GM19467 (cell line): ENCODE measurements at regions not wholly inside any gene's neighbourhood (a gene's known extent, or its start where the extent isn't known, plus 50 kb on each side); places are given as distances from the start of the nearest gene placed in this dataset.
"Not testable (repeated sequence)": the region's sequence is repeated elsewhere in the genome, so short reads cannot be mapped to it uniquely, and the experiment has no call there.

Experiments used
- ATAC-seq: cut with Tn5 transposase; IDR thresholded peaks from one replicate; pipeline ENCODE4 v1.9.1; 2021; ENCODE audit warnings: mild to moderate bottlenecking, moderate library complexity; ENCODE audit not compliant: unreplicated experiment

DNA sequence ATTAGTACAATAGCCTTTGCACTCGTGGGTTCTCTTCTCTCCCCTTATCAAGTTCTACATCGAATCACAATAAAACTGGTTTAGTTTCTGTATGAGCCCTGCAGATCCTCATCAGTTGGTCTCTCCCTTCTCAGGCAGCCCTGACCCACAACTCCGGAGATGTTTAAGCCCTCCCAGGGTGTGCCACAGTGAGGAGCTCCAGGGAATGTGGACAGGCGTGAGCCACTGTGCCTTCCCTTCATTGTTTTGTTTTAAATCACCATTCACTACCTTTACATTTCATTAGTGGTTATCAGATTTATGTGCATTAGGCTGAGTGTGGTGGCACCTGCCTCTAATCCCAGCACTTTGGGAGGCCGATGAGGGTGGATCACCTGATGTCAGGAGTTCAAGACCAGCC, 133.2 kb downstream of the LARP7 start:
- ATAC-seq, result no peak

- ATAC-seq, result no peak
These were observed 138.9 kb downstream of the LARP7 start for GRCh38 chr4:112775801-112776200.

DNA sequence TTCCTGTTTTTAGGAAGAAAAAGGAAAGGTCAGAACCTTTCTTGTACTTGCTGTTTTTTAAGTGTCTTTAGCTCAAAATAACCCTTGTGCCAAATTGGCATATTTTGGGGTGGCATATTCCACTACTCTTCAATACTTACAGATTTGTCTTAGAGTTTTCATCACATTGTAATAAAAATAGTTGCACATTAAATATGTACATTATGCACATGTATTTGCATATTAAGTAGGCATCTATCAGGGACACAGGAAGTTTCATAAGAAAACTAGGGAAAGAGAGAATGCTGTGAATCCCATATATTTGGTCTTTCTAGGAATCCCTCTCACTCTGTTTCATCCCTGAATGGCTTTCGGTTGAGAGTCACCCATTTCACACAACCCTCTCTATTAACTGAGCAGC, 139.6 kb downstream of the LARP7 start:
- ATAC-seq, result no peak

- no peak for ATAC-seq
These were observed 141.6 kb downstream of the LARP7 start for GRCh38 chr4:112778520-112778919.

DNA sequence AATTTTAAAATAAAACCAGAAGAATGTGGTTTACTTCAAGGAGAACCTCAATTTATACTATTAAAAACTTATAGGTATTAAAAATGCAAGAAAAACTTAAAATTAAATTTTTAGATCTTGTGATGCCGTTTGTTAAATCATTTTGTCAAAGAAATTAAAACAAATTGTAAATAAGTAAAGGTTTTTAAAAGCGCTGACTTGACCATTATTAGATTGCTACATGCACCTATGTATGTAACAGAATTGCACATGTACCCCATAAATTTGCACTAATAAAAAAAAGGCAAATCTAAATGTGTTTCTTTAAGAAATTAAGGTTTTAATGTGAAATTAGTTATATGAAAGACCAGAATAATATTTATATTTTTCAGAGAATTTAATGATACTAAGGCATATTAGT, 156.1 kb downstream of the LARP7 start:
- no peak for ATAC-seq

- ATAC-seq, result no peak
These were observed 163.1 kb downstream of the LARP7 start for GRCh38 chr4:112800001-112800400.

DNA sequence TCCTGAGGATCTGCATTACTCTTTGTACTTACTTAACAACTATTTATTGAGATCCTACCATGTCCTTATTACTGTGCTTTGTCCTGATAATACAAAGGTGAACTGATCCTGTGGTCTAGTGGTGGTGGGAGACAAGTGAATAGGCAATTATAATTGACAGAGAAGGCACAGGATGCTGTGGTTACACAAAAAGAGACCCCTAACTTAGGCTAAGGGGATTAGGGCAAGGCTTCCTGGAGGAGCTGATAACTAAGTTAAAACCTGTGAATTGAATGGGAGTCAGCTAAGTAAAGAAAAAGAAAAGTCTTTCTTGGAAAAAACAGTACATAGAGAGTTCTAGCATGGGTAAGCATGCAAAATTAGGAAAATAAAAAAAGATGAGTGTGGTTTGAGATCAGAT, 164.4 kb downstream of the LARP7 start:
- ATAC-seq, result no peak

GRCh38 chr4:112802780-112803179, 165.8 kb downstream of the LARP7 start:
- no peak for ATAC-seq

- ATAC-seq, result no peak
These were observed 170.1 kb downstream of the LARP7 start for GRCh38 chr4:112807083-112807482.

DNA sequence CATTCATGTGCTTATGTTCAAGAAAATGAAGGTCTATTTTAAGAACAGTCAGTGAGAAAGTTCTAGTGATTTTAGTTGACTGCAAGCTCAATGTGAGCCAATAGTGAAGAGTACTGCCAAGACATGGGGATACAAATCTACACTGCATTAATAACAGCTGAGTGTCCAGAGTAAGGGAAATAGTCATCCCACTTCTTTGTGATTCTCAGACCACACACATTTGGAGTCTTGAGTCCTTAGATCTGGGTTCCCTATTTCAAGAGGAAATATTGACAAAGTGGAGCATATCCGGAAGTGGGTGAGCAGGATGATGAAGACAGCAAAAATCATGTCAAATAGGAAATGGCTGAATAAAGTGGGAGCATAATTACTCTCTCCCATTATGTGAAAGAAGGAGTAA, 171.1 kb downstream of the LARP7 start:
- ATAC-seq, result no peak

DNA sequence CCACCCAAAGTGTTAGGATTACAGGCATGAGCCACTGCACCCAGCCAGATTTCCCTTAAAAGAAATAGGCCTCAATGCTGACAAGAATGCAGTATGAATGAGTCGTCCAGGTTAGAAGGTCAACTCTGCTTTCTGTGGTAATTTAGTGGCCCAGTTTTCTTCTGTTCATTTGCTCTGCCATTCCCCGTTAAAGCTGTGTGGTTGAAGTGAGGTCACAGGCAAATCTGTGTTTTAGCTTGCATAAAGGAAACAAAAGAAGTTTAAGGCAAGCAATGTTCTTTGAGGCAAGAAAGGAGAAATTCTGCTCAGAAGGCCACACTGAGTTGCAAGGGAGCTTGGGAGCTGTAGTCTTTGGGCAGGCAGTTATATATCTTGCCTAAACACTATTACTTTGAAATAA, 176.8 kb downstream of the LARP7 start:
- ATAC-seq, result no peak

GRCh38 chr4:112817933-112818593, 181.1 kb downstream of the LARP7 start:
- ATAC-seq, result peak; percentile 94

DNA sequence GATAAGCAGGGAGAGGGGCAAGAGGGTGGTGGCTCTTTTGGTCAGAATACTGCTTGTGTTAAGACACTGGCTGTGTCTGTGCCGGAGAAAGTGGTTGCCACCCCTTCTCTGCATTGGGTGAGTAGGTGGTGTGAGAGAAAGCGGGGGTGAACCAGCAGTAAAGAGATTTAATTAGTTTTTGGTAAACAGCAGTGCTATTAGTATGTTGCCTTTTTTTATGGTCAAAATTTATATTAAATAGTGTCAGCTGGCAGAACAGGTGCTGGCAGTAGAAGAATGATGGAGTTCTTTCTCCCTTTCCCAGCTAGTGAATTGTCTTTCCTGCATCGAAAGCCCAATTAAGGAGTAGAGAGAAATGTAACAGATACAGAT, 181.6 kb downstream of the LARP7 start:
- peak; percentile 30 for ATAC-seq

DNA sequence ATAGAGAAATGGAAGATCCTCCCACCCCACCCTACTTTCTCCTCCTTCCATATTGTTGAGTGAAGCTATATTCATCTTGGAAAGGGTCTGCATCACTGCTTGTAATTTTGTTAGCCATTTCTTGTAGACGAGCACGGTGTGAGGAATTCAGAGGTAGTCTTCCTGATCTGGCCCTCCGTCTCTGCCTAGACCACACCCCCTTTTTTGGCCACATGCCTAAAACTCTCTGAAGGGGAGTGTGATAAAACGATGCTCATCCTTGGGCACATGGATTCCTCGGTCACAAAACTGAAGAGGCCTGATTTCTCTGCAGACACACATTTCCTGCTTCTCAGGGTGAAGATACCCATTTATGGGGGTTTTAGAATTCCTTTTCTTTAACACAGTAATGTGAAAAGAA, 182.8 kb downstream of the LARP7 start:
- no peak for ATAC-seq

DNA sequence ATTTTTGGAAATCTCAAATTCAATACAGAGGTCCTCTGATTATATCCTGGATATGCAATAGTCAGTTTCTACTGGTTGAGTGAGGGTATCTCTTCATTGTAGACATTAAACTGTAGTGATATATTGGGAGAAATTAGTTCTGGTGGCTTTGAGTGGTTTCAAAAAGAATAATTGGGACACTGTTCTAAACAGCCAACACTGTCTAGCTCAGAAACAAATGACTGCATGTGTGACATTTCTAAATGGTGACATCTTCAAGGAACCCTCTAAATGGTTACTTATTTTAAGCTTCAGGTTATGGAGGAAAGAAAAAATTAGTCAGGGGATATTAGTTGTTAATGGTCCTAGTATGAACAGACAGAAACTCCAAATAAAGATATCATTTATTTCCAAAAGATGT, 186.2 kb downstream of the LARP7 start:
- ATAC-seq, result no peak

GRCh38 chr4:112823606-112824005, 186.7 kb downstream of the LARP7 start:
- ATAC-seq, result no peak

GRCh38 chr4:112830753-112831386, 193.9 kb downstream of the LARP7 start:
- ATAC-seq, result no peak

GRCh38 chr4:112832493-112832892, 195.6 kb downstream of the LARP7 start:
- no peak for ATAC-seq

DNA sequence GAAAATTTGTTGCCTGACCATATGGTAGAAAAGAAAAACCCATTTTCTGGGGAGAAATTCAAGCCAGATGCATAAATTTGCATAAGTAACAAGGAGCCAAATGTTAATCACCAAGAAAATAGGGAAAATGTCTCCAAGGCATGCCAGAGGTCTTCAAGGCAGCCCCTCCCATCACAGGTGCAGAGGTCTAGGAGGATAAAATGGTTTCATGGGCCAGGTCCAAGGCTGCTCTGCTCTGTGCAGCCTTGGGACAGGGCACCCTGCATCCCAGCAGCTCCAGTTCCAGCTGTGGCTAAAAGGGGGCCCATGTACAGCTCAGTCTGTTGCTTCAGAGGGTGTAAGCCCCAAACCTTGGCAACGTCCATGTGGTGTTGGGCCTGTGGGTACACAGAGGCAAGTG, 200.0 kb downstream of the LARP7 start:
- ATAC-seq, result no peak

GRCh38 chr4:112838015-112838414, 201.1 kb downstream of the LARP7 start:
- ATAC-seq, result not testable (repeated sequence)

DNA sequence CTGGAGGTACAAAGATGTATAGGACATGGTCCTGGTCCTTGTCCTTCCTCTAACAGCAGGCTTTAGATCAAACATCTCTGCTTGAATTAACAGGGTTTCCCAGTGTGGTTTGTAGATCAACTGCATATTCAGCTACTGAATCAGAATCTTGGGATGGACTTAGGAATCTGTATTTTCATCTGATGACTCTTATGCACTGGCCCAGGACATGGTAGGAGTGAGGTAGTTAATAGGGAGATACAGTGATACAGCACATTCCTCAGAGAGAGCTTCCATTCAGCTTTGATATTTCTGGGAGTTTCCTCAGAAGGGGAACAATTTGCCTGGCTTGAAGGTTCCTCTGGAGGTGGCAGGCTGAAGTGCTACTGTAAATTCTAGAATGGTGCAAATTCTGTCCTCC, 203.1 kb downstream of the LARP7 start:
- no peak for ATAC-seq

DNA sequence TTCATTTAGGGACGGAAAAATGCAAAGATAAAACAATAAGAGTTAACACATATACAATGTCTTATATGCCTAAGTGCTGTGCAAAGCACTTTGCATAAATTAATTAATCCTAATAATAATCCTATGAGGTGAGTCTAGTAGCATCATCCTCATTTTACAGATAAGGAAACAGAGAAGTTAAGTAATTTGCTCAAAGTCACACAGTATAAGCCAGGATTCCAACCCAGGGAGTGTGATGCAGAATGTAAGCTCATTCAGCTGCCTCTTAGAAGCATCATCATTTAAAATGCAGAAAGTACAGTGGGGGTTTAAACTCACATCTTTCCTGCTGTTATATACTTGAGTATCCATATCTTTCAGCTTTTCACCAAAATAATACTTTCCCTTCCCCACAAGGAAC, 203.7 kb downstream of the LARP7 start:
- no peak for ATAC-seq

GRCh38 chr4:112842513-112842912, 205.6 kb downstream of the LARP7 start:
- no peak for ATAC-seq
